ENCODE measurements at regions not wholly inside any gene's neighbourhood (a gene's known extent, or its start where the extent isn't known, plus 50 kb on each side); places are given as distances from the start of the nearest gene placed in this dataset.

DNA sequence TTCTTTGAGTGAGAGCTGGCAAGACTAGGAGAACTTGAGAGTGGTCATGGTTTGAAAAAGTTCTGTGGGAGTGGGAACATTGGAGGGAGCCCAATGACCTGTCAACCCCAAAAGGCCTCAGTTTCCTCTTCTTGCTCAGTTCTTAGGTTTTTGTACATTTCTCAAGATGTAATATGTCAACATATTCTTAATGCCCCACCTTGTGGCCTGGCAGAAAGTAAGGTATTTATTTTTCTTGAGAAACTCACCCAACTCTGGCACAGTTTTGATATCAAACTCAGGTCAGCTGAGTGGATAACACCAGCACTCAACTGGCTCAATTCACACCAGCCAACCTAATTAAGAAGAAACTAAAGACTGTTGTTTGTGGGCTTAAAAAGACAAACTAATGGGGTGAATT, 123.0 kb upstream of the SLC27A6 start:
- H3K27ac Mint-ChIP-seq: no peak overlapping the region
- no peaks in the 10 kb centered on the region for H4K20me1 ChIP-seq (ENCODE audit: insufficient read depth, low read length)
- H3K79me2 ChIP-seq (ENCODE audit: insufficient read depth, low read length): no peaks in the 10 kb centered on the region
- H3K36me3 ChIP-seq (replicated peaks in 1 of 2; ENCODE audit: control insufficient read depth in 1 of 2, insufficient read depth in 2 of 2, low read length in 2 of 2): no peaks in the 10 kb centered on the region
- peaks cover 0 to 2% (median 1%) of the 10 kb centered on the region in 3 donors for H3K27me3 Mint-ChIP-seq (ENCODE audit: low read depth in 3 of 3)
- H3K36me3 Mint-ChIP-seq: no peaks in the 10 kb centered on the region
- no peak overlapping the region for H3K4me3 Mint-ChIP-seq
- H2AFZ ChIP-seq (ENCODE audit: insufficient read depth, low read depth, low read length, poor library complexity, severe bottlenecking): no peak overlapping the region
- no peaks in the 10 kb centered on the region for H3K4me1 ChIP-seq (ENCODE audit: control insufficient read depth in 1 of 2, insufficient read depth in 2 of 2, low read length in 2 of 2)
- no peaks in the 10 kb centered on the region for H3K9me3 ChIP-seq (replicated peaks in 1 of 2; ENCODE audit: control insufficient read depth in 1 of 2, insufficient read depth in 1 of 2, low read length in 2 of 2)
- no peaks in the 10 kb centered on the region for H3K9me3 Mint-ChIP-seq
- TF ChIP-seq, protein P1, sequence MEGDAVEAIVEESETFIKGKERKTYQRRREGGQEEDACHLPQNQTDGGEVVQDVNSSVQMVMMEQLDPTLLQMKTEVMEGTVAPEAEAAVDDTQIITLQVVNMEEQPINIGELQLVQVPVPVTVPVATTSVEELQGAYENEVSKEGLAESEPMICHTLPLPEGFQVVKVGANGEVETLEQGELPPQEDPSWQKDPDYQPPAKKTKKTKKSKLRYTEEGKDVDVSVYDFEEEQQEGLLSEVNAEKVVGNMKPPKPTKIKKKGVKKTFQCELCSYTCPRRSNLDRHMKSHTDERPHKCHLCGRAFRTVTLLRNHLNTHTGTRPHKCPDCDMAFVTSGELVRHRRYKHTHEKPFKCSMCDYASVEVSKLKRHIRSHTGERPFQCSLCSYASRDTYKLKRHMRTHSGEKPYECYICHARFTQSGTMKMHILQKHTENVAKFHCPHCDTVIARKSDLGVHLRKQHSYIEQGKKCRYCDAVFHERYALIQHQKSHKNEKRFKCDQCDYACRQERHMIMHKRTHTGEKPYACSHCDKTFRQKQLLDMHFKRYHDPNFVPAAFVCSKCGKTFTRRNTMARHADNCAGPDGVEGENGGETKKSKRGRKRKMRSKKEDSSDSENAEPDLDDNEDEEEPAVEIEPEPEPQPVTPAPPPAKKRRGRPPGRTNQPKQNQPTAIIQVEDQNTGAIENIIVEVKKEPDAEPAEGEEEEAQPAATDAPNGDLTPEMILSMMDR (IDR thresholded peaks at IDR 0.05): no peak
- no peaks in the 10 kb centered on the region for H3K27me3 ChIP-seq (ENCODE audit: control insufficient read depth in 2 of 2, insufficient read depth in 2 of 2, low read length in 2 of 2)
- H3K4me1 Mint-ChIP-seq: no peaks in the 10 kb centered on the region
- intact Hi-C loops (cut with micrococcal nuclease): no loop called here
- no peak for DNase-seq
- no peak overlapping the region for H3K27ac ChIP-seq (ENCODE audit: low read depth in 1 of 2, low read length in 2 of 2)
- no peak overlapping the region for H3K4me3 ChIP-seq (replicated peaks in 1 of 3; ENCODE audit: low read depth in 2 of 3, low read length in 3 of 3)
- H3K9ac ChIP-seq (ENCODE audit: insufficient read depth, low read length, poor library complexity, severe bottlenecking): no peak overlapping the region
- H3K4me2 ChIP-seq (replicated peaks; ENCODE audit: extremely low read depth, low read length, poor library complexity, severe bottlenecking): no peak overlapping the region

DNA sequence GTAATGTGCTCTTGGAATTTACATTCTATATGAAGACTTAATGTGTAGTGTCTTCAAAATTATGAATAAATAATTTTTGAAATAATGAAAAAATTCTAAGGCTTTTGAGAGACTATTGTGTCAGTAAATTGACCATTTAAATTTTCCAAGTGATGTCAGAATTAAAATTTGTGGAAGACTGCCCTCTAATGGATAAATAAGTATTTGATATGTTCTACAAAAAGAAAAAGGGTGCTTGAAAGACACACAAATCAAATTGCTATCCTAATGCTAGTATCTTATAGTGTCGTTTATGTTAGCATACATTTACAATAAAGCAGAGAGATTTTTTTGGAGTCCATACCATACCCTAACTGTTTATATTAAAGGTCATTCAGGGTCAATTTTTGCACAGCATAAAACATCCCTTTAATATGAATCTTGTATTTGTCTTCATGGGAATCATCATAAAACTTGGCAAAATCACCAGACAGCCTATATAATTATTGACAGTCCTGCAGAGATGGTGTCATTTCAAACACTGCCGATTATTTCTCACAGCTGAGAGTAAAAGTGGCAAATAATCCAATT, 120.8 kb upstream of the SLC27A6 start:
- no peak overlapping the region for H3K4me2 ChIP-seq (replicated peaks; ENCODE audit: extremely low read depth, low read length, poor library complexity, severe bottlenecking)
- Mint-ChIP-seq H3K9me3 (peaks cover 0 to 6% (median 0%) of the 10 kb centered on the region in 7 donors), H3K4me3 (no peak overlapping the region), H3K27me3 (ENCODE audit: low read depth in 3 of 3) (peaks cover 0 to 2% (median 1%) of the 10 kb centered on the region in 3 donors), H3K4me1 (no peaks in the 10 kb centered on the region), H3K36me3 (no peaks in the 10 kb centered on the region), H3K27ac (no peak overlapping the region)
- no peaks in the 10 kb centered on the region for H3K79me2 ChIP-seq (ENCODE audit: insufficient read depth, low read length)
- 100% methylated on average over 1 of the region's 2 CpGs for whole genome bisulfite sequencing (ENCODE audit: insufficient coverage)
- intact Hi-C loops (cut with micrococcal nuclease): no loop called here
- TF ChIP-seq, protein P1 (IDR thresholded peaks at IDR 0.05): no peak
- no peak overlapping the region for H2AFZ ChIP-seq (ENCODE audit: insufficient read depth, low read depth, low read length, poor library complexity, severe bottlenecking)
- H3K9ac ChIP-seq (ENCODE audit: insufficient read depth, low read length, poor library complexity, severe bottlenecking): no peak overlapping the region
- H3K36me3 ChIP-seq (replicated peaks in 1 of 2; ENCODE audit: control insufficient read depth in 1 of 2, insufficient read depth in 2 of 2, low read length in 2 of 2): no peaks in the 10 kb centered on the region
- no peaks in the 10 kb centered on the region for H3K4me1 ChIP-seq (ENCODE audit: control insufficient read depth in 1 of 2, insufficient read depth in 2 of 2, low read length in 2 of 2)
- no peaks in the 10 kb centered on the region for H4K20me1 ChIP-seq (ENCODE audit: insufficient read depth, low read length)
- no peak for DNase-seq
- no peak overlapping the region for H3K27ac ChIP-seq (ENCODE audit: low read depth in 1 of 2, low read length in 2 of 2)
- H3K4me3 ChIP-seq (replicated peaks in 1 of 3; ENCODE audit: low read depth in 2 of 3, low read length in 3 of 3): no peak overlapping the region
- no peaks in the 10 kb centered on the region for H3K27me3 ChIP-seq (ENCODE audit: control insufficient read depth in 2 of 2, insufficient read depth in 2 of 2, low read length in 2 of 2)
- H3K9me3 ChIP-seq (replicated peaks in 1 of 2; ENCODE audit: control insufficient read depth in 1 of 2, insufficient read depth in 1 of 2, low read length in 2 of 2): no peaks in the 10 kb centered on the region
